ENCODE measurements at regions not wholly inside any gene's neighbourhood (a gene's known extent, or its start where the extent isn't known, plus 50 kb on each side); places are given as distances from the start of the nearest gene placed in this dataset.

DNA sequence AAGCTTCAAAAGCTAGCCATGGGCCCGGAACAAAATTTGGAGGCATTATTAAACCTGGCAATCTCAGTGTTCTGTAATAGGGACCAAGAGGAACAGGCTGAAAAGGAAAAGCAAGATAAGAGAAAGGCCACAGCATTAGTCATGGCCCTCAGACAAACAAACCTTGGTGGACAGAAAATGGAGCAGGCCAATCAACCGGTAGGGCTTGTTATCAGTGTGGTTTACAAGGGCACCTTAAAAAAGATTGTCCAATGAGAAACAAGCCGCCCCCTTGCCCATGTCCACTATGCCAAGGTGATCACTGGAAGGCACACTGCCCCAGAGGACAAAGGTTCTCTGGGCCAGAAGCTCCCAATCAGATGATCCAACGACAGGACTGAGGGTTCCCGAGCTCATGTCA is 653.9 kb upstream of the TMEM132C start:
- H3K4me3 ChIP-seq (ENCODE audit: low read depth, low read length): no peak overlapping the region
- TF ChIP-seq, protein P1, sequence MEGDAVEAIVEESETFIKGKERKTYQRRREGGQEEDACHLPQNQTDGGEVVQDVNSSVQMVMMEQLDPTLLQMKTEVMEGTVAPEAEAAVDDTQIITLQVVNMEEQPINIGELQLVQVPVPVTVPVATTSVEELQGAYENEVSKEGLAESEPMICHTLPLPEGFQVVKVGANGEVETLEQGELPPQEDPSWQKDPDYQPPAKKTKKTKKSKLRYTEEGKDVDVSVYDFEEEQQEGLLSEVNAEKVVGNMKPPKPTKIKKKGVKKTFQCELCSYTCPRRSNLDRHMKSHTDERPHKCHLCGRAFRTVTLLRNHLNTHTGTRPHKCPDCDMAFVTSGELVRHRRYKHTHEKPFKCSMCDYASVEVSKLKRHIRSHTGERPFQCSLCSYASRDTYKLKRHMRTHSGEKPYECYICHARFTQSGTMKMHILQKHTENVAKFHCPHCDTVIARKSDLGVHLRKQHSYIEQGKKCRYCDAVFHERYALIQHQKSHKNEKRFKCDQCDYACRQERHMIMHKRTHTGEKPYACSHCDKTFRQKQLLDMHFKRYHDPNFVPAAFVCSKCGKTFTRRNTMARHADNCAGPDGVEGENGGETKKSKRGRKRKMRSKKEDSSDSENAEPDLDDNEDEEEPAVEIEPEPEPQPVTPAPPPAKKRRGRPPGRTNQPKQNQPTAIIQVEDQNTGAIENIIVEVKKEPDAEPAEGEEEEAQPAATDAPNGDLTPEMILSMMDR (IDR thresholded peaks at IDR 0.05; ENCODE audit: borderline replicate concordance, insufficient read depth, low read depth, low read length): no peak

DNA sequence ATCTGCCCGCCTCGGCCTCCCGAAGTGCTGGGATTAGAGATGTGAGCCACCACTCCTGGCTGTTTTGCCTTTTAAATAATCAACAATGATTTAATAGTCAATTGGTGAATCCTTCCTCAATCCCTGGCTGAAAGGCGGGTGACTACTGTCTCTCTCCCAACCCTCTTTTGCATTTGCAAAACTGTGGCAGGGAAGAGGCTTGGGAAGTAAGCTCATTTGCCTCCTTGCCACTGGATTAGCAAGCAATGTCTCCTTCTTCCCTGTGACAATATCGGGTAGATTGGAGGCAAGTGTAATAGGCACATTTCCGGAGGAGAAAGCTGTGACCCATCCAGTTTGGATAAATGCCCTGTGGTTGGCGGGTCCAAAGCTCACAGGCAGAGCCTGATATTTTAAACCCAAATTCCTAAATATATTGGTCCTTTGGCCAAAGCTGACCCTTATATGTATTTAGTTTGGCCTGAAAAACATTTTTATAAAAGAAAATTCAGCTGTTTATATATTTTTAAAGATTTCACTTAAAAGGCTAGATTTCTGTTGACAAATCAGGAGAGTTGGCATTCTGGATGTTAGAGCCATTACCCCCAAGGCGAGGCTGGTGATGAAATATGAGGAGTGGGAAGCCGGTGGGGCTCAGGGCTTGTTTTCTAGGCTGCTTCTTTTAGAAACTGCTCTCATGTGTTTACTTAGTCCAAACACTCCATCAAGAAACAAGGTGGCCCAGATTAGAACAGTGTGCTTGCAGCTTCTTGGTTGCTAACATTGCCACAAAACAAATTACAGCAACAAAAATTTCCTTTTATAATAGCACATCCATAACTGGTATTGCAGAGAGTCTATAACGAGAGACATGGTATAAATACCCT is 646.9 kb upstream of the TMEM132C start:
- TF ChIP-seq, protein P1 (IDR thresholded peaks at IDR 0.05; ENCODE audit: borderline replicate concordance, insufficient read depth, low read depth, low read length): no peak
- no peak overlapping the region for H3K4me3 ChIP-seq (ENCODE audit: low read depth, low read length)

DNA sequence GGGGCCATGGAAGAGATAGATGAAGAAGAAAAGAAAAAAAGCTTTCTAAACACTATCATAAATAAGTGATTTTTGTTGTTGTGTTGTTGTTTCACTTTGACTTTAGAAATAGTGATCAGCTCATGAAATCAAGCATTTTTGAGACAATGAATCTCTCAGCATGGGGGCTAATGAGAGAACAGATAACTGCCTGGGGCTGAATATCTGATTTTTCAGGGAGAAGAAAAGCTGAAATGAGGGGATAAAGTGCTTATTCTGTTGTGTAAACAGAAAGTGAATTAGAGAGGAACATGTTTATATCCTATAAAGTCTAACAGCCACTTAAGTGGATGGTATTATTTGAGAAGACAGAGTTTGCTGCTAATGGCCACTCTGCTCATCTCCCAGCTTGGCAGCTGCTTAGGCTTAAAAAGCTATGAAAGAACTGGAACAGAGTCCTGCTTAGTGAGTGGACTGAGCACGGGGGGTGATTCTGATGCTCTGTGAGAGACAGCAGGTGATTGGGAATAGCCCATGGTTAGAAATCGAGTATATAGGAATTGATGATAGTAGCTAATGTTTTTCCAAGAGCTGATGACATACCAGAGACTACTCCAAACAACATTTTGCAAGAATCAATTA is 646.1 kb upstream of the TMEM132C start:
- TF ChIP-seq, protein P1 (IDR thresholded peaks at IDR 0.05; ENCODE audit: borderline replicate concordance, insufficient read depth, low read depth, low read length): no peak
- no peak overlapping the region for H3K4me3 ChIP-seq (ENCODE audit: low read depth, low read length)

DNA sequence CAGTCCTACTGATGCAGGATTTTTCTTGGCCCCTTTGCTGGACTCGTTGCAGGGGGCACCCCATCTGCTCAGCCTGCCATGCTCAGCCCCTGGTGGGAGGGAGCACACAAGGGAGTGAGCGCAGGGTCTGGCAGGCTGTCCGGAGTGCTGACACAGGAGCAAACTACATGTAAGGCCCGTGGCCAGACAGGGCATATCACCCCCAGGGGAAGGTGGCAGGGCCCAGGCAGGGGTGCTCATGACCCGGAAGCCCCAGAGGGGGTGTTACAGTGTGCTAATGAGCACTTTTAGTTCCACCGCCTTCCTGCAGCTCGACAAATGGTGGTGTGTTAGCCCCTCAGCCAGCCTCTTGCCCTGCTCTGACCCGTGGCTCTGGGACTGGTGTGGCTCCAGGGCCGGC is 645.6 kb upstream of the TMEM132C start:
- no peak overlapping the region for H3K4me3 ChIP-seq (ENCODE audit: low read depth, low read length)
- TF ChIP-seq, protein P1 (IDR thresholded peaks at IDR 0.05; ENCODE audit: borderline replicate concordance, insufficient read depth, low read depth, low read length): no peak

DNA sequence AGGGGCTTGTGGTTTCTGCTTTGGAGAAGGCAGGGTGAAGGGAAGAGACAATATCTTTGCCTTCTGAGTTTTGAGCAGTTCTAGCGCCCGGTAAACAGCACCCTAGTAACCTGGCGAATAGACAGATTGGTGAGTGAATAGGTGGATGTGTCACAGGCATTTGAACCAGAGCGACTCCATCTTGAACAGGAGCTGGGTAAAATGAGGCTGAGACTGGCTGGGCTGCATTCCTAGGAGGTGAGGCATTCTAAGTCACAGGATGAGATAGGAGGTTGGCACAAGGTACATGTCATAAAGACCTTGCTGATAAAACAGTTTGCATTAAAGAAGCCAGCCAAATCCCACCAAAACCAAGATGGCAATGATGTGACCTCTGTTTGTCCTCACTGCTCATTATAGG is 643.6 kb upstream of the TMEM132C start:
- H3K4me3 ChIP-seq (ENCODE audit: low read depth, low read length): no peak overlapping the region
- TF ChIP-seq, protein P1 (IDR thresholded peaks at IDR 0.05; ENCODE audit: borderline replicate concordance, insufficient read depth, low read depth, low read length): no peak

DNA sequence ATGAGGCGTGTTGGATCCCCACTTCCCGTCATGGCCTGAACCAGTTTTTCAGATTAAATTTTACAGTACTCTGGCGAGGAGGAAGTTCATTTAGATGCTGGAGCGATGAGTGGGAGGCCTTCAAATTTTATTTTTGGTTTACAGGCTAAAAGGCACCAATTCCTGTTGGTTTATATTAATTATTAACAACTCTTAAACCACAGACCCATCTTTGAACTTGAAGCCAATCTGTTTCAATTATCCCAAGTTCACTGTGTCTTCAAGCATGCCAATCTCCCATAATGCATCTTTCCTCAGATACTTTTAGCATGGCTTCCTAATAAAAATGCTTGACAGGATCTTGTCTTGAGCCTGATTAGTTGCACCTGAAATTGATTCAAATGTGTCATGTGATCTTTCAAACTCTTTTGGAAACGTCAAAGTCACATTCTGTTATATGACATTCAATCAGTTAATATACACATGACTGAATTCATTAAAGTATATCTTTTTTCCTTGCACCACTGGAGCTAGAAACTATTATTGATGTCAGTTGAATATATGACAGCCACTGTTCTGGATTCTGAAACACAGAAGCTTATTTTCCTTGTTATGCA is 641.7 kb upstream of the TMEM132C start:
- TF ChIP-seq, protein P1 (IDR thresholded peaks at IDR 0.05; ENCODE audit: borderline replicate concordance, insufficient read depth, low read depth, low read length): no peak
- H3K4me3 ChIP-seq (ENCODE audit: low read depth, low read length): no peak overlapping the region

All from GM12875 (cell line).